Endothelial cell (in vitro differentiated cells): ENCODE measurements at regions not wholly inside any gene's neighbourhood (a gene's known extent, or its start where the extent isn't known, plus 50 kb on each side); places are given as distances from the start of the nearest gene placed in this dataset.
"Not testable (repeated sequence)": the region's sequence is repeated elsewhere in the genome, so short reads cannot be mapped to it uniquely, and the experiment has no call there.

ENCODE experiments used
- DNase-seq: peaks from one replicate; pipeline ENCODE4 v3.0.0; 2021; ENCODE audit warnings: low spot score
- H3K27ac Mint-ChIP-seq: one replicate; pipeline ENCODE4 v1.8.0; 2021; ENCODE audit warnings: mixed read lengths, inconsistent platforms; ENCODE audit not compliant: unreplicated experiment
- H3K27me3 Mint-ChIP-seq: one replicate; pipeline ENCODE4 v1.8.0; 2021; ENCODE audit warnings: mild to moderate bottlenecking, moderate library complexity, mixed read lengths, inconsistent platforms; ENCODE audit not compliant: unreplicated experiment
- H3K36me3 Mint-ChIP-seq: one replicate; pipeline ENCODE4 v1.8.0; 2021; ENCODE audit warnings: mild to moderate bottlenecking, low read depth, mixed read lengths, inconsistent platforms; ENCODE audit not compliant: unreplicated experiment
- H3K4me1 Mint-ChIP-seq: one replicate; pipeline ENCODE4 v1.8.0; 2021; ENCODE audit warnings: mild to moderate bottlenecking, mixed read lengths, inconsistent platforms; ENCODE audit not compliant: unreplicated experiment
- H3K4me3 Mint-ChIP-seq: one replicate; pipeline ENCODE4 v1.8.0; 2021; ENCODE audit warnings: mild to moderate bottlenecking, mixed read lengths, inconsistent platforms; ENCODE audit not compliant: unreplicated experiment
- H3K9me3 Mint-ChIP-seq: one replicate; pipeline ENCODE4 v1.8.0; 2021; ENCODE audit warnings: mixed read lengths, inconsistent platforms; ENCODE audit not compliant: unreplicated experiment
- CTCF ChIP-seq: fragments of 200-600 bp; sonication (generic); IDR thresholded peaks from one replicate; pipeline ENCODE4 v1.5.0; 2021; ENCODE audit warnings: antibody characterized with exemption; ENCODE audit not compliant: unreplicated experiment

- H3K36me3 Mint-ChIP-seq, result no peaks in the 10 kb centered on the region
- no peak for TF ChIP-seq CTCF
- DNase-seq, result no peak
- peaks cover 6% of the 10 kb centered on the region for H3K4me1 Mint-ChIP-seq
- H3K27me3 Mint-ChIP-seq, result peaks cover 3% of the 10 kb centered on the region
- peaks cover 4% of the 10 kb centered on the region for H3K9me3 Mint-ChIP-seq
- no peak overlapping the region for H3K4me3 Mint-ChIP-seq
- no peak overlapping the region for H3K27ac Mint-ChIP-seq
Observed at GRCh38 chr16:52921104-52921503, 131.6 kb downstream of the CHD9NB start.

GRCh38 chr16:52920331-52920730, 132.4 kb downstream of the CHD9NB start:
- H3K4me1 Mint-ChIP-seq, result peaks cover 6% of the 10 kb centered on the region
- TF ChIP-seq CTCF, result no peak
- H3K27me3 Mint-ChIP-seq, result peaks cover 3% of the 10 kb centered on the region
- H3K27ac Mint-ChIP-seq, result no peak overlapping the region
- H3K4me3 Mint-ChIP-seq, result no peak overlapping the region
- DNase-seq, result no peak
- no peaks in the 10 kb centered on the region for H3K36me3 Mint-ChIP-seq
- peaks cover 4% of the 10 kb centered on the region for H3K9me3 Mint-ChIP-seq

GRCh38 chr16:52914428-52914827, 138.3 kb downstream of the CHD9NB start:
- Mint-ChIP-seq H3K4me1 (no peaks in the 10 kb centered on the region), H3K27ac (no peak overlapping the region), H3K9me3 (no peaks in the 10 kb centered on the region), H3K36me3 (no peaks in the 10 kb centered on the region), H3K4me3 (no peak overlapping the region), H3K27me3 (peaks cover 8% of the 10 kb centered on the region)
- no peak for DNase-seq
- no peak for TF ChIP-seq CTCF

GRCh38 chr16:52912565-52913173, 140.0 kb downstream of the CHD9NB start:
- peak; percentile 74 for TF ChIP-seq CTCF
- DNase-seq, result peak; percentile 74
- H3K36me3 Mint-ChIP-seq, result no peaks in the 10 kb centered on the region
- H3K27ac Mint-ChIP-seq, result no peak overlapping the region
- H3K4me1 Mint-ChIP-seq, result no peaks in the 10 kb centered on the region
- H3K27me3 Mint-ChIP-seq, result peaks cover 8% of the 10 kb centered on the region
- no peaks in the 10 kb centered on the region for H3K9me3 Mint-ChIP-seq
- no peak overlapping the region for H3K4me3 Mint-ChIP-seq

GRCh38 chr16:52908057-52908456, 144.6 kb downstream of the CHD9NB start:
- DNase-seq, H3K4me3 Mint-ChIP-seq, H3K27ac Mint-ChIP-seq, H3K9me3 Mint-ChIP-seq, H3K27me3 Mint-ChIP-seq, H3K36me3 Mint-ChIP-seq: not testable (repeated sequence)
- peaks cover 12% of the 10 kb centered on the region for H3K4me1 Mint-ChIP-seq
